ENCODE measurements at regions not wholly inside any gene's neighbourhood (a gene's known extent, or its start where the extent isn't known, plus 50 kb on each side); places are given as distances from the start of the nearest gene placed in this dataset.

GRCh38 chr1:87706779-87707228, 378.1 kb downstream of the LMO4 start:
- intact Hi-C loops (cut with DNase I), result no loop called here
- peaks cover 0 to 3% (median under 1%) of the 10 kb centered on the region in 3 donors for H3K9me3 ChIP-seq (ENCODE audit: control insufficient read depth in 2 of 3, insufficient read depth in 1 of 3, low read length in 3 of 3)
- TF ChIP-seq CTCF (IDR thresholded peaks at IDR 0.05; ENCODE audit: borderline replicate concordance, extremely low read depth, insufficient read depth), result no peak
- H3K27ac ChIP-seq (ENCODE audit: low read depth in 2 of 2, low read length in 2 of 2), result no peak overlapping the region
- no peaks in the 10 kb centered on the region for H3K4me1 ChIP-seq (ENCODE audit: control insufficient read depth in 2 of 3, insufficient read depth in 2 of 3, low read depth in 1 of 3, low read length in 3 of 3)
- H3K27me3 ChIP-seq (ENCODE audit: control insufficient read depth, insufficient read depth, low read length), result no peaks in the 10 kb centered on the region
- DNase-seq, result peak in 1 of 5 donors; percentile 19
- H3K4me3 ChIP-seq (ENCODE audit: low read length in 3 of 3), result no peak overlapping the region
- FAIRE-seq, result no peak
- H3K9ac ChIP-seq (ENCODE audit: low read length in 3 of 3), result no peak overlapping the region
- H3K36me3 ChIP-seq (ENCODE audit: control insufficient read depth in 2 of 3, insufficient read depth in 3 of 3, low read length in 3 of 3), result no peaks in the 10 kb centered on the region

GRCh38 chr1:87707411-87707810, 378.7 kb downstream of the LMO4 start:
- no peak for DNase-seq
- no peak for FAIRE-seq

GRCh38 chr1:87712261-87713010, 383.8 kb downstream of the LMO4 start:
- intact Hi-C loops (cut with DNase I), result no loop called here
- DNase-seq (no peak), FAIRE-seq (no peak)
- Histone ChIP-seq H3K36me3 (ENCODE audit: control insufficient read depth in 2 of 3, insufficient read depth in 3 of 3, low read length in 3 of 3) (no peaks in the 10 kb centered on the region), H3K27me3 (ENCODE audit: control insufficient read depth, insufficient read depth, low read length) (no peaks in the 10 kb centered on the region), H3K4me1 (ENCODE audit: control insufficient read depth in 2 of 3, insufficient read depth in 2 of 3, low read depth in 1 of 3, low read length in 3 of 3) (no peaks in the 10 kb centered on the region), H3K9me3 (ENCODE audit: control insufficient read depth in 2 of 3, insufficient read depth in 1 of 3, low read length in 3 of 3) (no peaks in the 10 kb centered on the region), H3K27ac (ENCODE audit: low read depth in 2 of 2, low read length in 2 of 2) (no peak overlapping the region), H3K4me3 (ENCODE audit: low read length in 3 of 3) (no peak overlapping the region), H3K9ac (ENCODE audit: low read length in 3 of 3) (no peak overlapping the region)
- TF ChIP-seq CTCF (IDR thresholded peaks at IDR 0.05; ENCODE audit: borderline replicate concordance, extremely low read depth, insufficient read depth), result no peak

More at GRCh38 chr1:87707411-87707810, 378.7 kb downstream of the LMO4 start:
- Histone ChIP-seq H3K4me3 (ENCODE audit: low read length in 3 of 3) (no peak overlapping the region), H3K9ac (ENCODE audit: low read length in 3 of 3) (no peak overlapping the region), H3K27me3 (ENCODE audit: control insufficient read depth, insufficient read depth, low read length) (no peaks in the 10 kb centered on the region), H3K4me1 (ENCODE audit: control insufficient read depth in 2 of 3, insufficient read depth in 2 of 3, low read depth in 1 of 3, low read length in 3 of 3) (no peaks in the 10 kb centered on the region), H3K27ac (ENCODE audit: low read depth in 2 of 2, low read length in 2 of 2) (no peak overlapping the region), H3K36me3 (ENCODE audit: control insufficient read depth in 2 of 3, insufficient read depth in 3 of 3, low read length in 3 of 3) (no peaks in the 10 kb centered on the region), H3K9me3 (ENCODE audit: control insufficient read depth in 2 of 3, insufficient read depth in 1 of 3, low read length in 3 of 3) (peaks cover 0 to 3% (median 0%) of the 10 kb centered on the region in 3 donors)
- intact Hi-C loops (cut with DNase I), result no loop called here
- TF ChIP-seq CTCF (IDR thresholded peaks at IDR 0.05; ENCODE audit: borderline replicate concordance, extremely low read depth, insufficient read depth), result no peak
